K562 (cell line): ENCODE measurements at regions not wholly inside any gene's neighbourhood (a gene's known extent, or its start where the extent isn't known, plus 50 kb on each side); places are given as distances from the start of the nearest gene placed in this dataset.

ENCODE experiments used
- ATAC-seq: fragments of 200-7000 bp; cut with Tn5 transposase; 3 replicates; pipeline ENCODE4 v1.9.1; 2020; ENCODE audit warnings: moderate library complexity
- BruUV-seq: library from RNA; stranded (reverse); fragments of 400-500 nt; replicated peaks from 2 replicates; lab custom pipeline; 2021; lab: Mats Ljungman, UMichigan
- CTCF ChIA-PET: fragments of 300-600 bp; formaldehyde crosslinking; extraction: SDS; loops from one replicate; lab custom pipeline; 2021; ENCODE audit warnings: low intra/inter-chr PET ratio; lab: Yijun Ruan, JAX
- POLR2A ChIA-PET: fragments of 300-600, 350-650 bp; sonication (Branson Sonifier 250); formaldehyde crosslinking; extraction: SDS; loops from one replicate; lab custom pipeline; 2021; ENCODE audit warnings: antibody characterized with exemption, inconsistent platforms; lab: Yijun Ruan, JAX
- DNase-seq, 4 experiments: peaks; one replicate each; pipeline versions ENCODE4 v3.0.0 to v3.0.0-alpha.2; 2011 to 2018; ENCODE audit warnings: low spot score in 3 of 4, mixed read lengths in 3 of 4; ENCODE audit errors: extremely low read depth in 1 of 4
- FAIRE-seq: peaks from 2 replicates; lab custom pipeline; 2011; peaks lifted over from hg19 to GRCh38; lab: Jason Lieb, UNC
- H2AFZ ChIP-seq: 2 replicates; pipeline ENCODE4 v1.6.0; 2011; ENCODE audit warnings: low read depth, low read length, control low read depth, inconsistent platforms
- H3K27ac ChIP-seq: fragments of 200-600 bp; 3 replicates; pipeline ENCODE4 v1.8.0; 2011; ENCODE audit warnings: low read depth, mild to moderate bottlenecking, control low read depth, inconsistent platforms, low read length, moderate library complexity, mixed read lengths; ENCODE audit errors: extremely low read depth
- H3K27me3 ChIP-seq, 2 experiments: fragments of 300-600 bp in 1 of 2; 2 replicates in 1 of 2; 3 replicates in 1 of 2; pipeline versions ENCODE4 v1.6.0 to v1.8.0; 2011; ENCODE audit warnings: inconsistent platforms in 2 of 2, low read length in 2 of 2, mild to moderate bottlenecking in 1 of 2, mixed read lengths in 1 of 2, moderate library complexity in 1 of 2; ENCODE audit not compliant: control insufficient read depth in 2 of 2, insufficient read depth in 2 of 2
- H3K36me3 ChIP-seq: fragments of 300-600 bp; 3 replicates; pipeline ENCODE4 v1.8.0; 2011; ENCODE audit warnings: mild to moderate bottlenecking, low read length, inconsistent platforms; ENCODE audit not compliant: control insufficient read depth, insufficient read depth
- H3K4me1 ChIP-seq, 2 experiments: fragments of 200-600 bp in 1 of 2; replicated peaks in 1 of 2; 2 replicates in 1 of 2; 3 replicates in 1 of 2; pipeline versions ENCODE4 v1.5.1 to v1.8.0; 2011; ENCODE audit warnings: inconsistent platforms in 2 of 2, low read length in 2 of 2, mild to moderate bottlenecking in 1 of 2, mixed read lengths in 1 of 2, moderate library complexity in 1 of 2; ENCODE audit not compliant: control insufficient read depth in 2 of 2, insufficient read depth in 2 of 2
- H3K4me2 ChIP-seq: 2 replicates; pipeline ENCODE4 v1.6.1; 2011; ENCODE audit warnings: low read length, control low read depth, inconsistent platforms, mixed read lengths; ENCODE audit not compliant: insufficient read depth
- H3K4me3 ChIP-seq: fragments of 200-600 bp; sonication (generic), shearing (Covaris generic); 2 replicates; pipeline ENCODE4 v1.5.1; 2016; ENCODE audit warnings: control low read depth, inconsistent platforms
- H3K79me2 ChIP-seq: fragments of 200-600 bp; 3 replicates; pipeline ENCODE4 v1.8.0; 2011; ENCODE audit warnings: low read length, inconsistent platforms; ENCODE audit not compliant: control insufficient read depth, insufficient read depth
- H3K9ac ChIP-seq, 2 experiments: 2 replicates each; pipeline versions ENCODE4 v1.6.0 to v1.6.1; 2011; ENCODE audit warnings: low read depth in 2 of 2, low read length in 2 of 2, control low read depth in 1 of 2, inconsistent platforms in 1 of 2, mild to moderate bottlenecking in 1 of 2, mixed read lengths in 1 of 2; ENCODE audit not compliant: insufficient read depth in 1 of 2
- H3K9me1 ChIP-seq: one replicate; pipeline ENCODE4 v1.6.0; 2011; ENCODE audit warnings: inconsistent platforms, mild to moderate bottlenecking, low read length, moderate library complexity; ENCODE audit not compliant: control insufficient read depth, insufficient read depth
- H3K9me3 ChIP-seq: replicated peaks from 2 replicates; pipeline ENCODE4 v1.5.1; 2011; ENCODE audit warnings: low read depth, low read length, inconsistent platforms; ENCODE audit not compliant: control insufficient read depth, insufficient read depth
- H4K20me1 ChIP-seq: replicated peaks from 2 replicates; pipeline ENCODE4 v1.6.1; 2011; ENCODE audit warnings: low read length, inconsistent platforms, mixed read lengths; ENCODE audit not compliant: control insufficient read depth, insufficient read depth
- CBX2 ChIP-seq: fragments of 200-600 bp; sonication (generic); IDR thresholded peaks from one replicate; pipeline ENCODE4 v1.6.1; 2012; ENCODE audit warnings: mild to moderate bottlenecking, low read length, inconsistent platforms; ENCODE audit not compliant: insufficient read depth, poor library complexity, severe bottlenecking
- CEBPG ChIP-seq, 3 experiments: fragments of 200-800 bp in 1 of 3; sonication (Bioruptor generic) in 1 of 3; sonication (generic) in 1 of 3; formaldehyde crosslinking in 1 of 3; IDR thresholded peaks in 2 of 3; conservative IDR thresholded peaks in 1 of 3; 2 replicates each; pipeline versions ENCODE4 v1.6.1 to v1.8.0; 2016 to 2022; ENCODE audit warnings: missing compliant biosample characterization in 2 of 3, missing genetic modification characterization in 2 of 3, mild to moderate bottlenecking in 1 of 3, missing genetic modification reagents in 1 of 3
- MECOM ChIP-seq: fragments of 250-450 bp; sonication (Bioruptor Pico); IDR thresholded peaks from 2 replicates; pipeline ENCODE4 v1.8.0; 2022; ENCODE audit warnings: inconsistent platforms
- SMC3 ChIP-seq: conservative IDR thresholded peaks from 2 replicates; pipeline ENCODE4 v1.6.1; 2011; ENCODE audit warnings: low read depth, low read length, improper control_type of control experiment; ENCODE audit not compliant: insufficient read depth
- SOX6 ChIP-seq: fragments of 450-650 bp; IDR thresholded peaks from 2 replicates; pipeline ENCODE4 v1.6.1; 2014; ENCODE audit warnings: mild to moderate bottlenecking
- STAT5B ChIP-seq: fragments of 250-450 bp; sonication (Bioruptor Pico); IDR thresholded peaks from 2 replicates; pipeline ENCODE4 v1.8.0; 2021; ENCODE audit warnings: mild to moderate bottlenecking, inconsistent platforms
- ZNF57 ChIP-seq: fragments of 450-650 bp; formaldehyde crosslinking; IDR thresholded peaks from 2 replicates; pipeline ENCODE4 v1.4.0; 2020; ENCODE audit warnings: mild to moderate bottlenecking, moderate library complexity
- ZNF699 ChIP-seq: fragments of 250-450 bp; sonication (Bioruptor Pico); IDR thresholded peaks from 2 replicates; pipeline ENCODE4 v1.8.0; 2021; ENCODE audit warnings: mild to moderate bottlenecking, moderate library complexity; ENCODE audit not compliant: insufficient replicate concordance
- WGBS: fragments of 100-300 bp; shearing (Covaris generic); methylation state at CpG from one replicate; pipeline ENCODE4 v1.1.6; 2016; ENCODE audit warnings: low coverage, mixed read lengths; ENCODE audit not compliant: insufficient coverage; ENCODE audit errors: missing lambda C conversion rate; 5-methylcytosine and 5-hydroxymethylcytosine counted together
- in situ Hi-C: fragments of 300-500 bp; cut with MboI; formaldehyde crosslinking; loops from 4 replicates; pipeline ENCODE4 v1.15.0; 2018; ENCODE audit warnings: inconsistent platforms, mixed read lengths
- intact Hi-C: fragments of 100-400 bp; cut with micrococcal nuclease; formaldehyde crosslinking; loops from 2 replicates; pipeline ENCODE4 v1.14.2; 2022

GRCh38 chr4:180947425-180947824 lies 1295.8 kb upstream of the TENM3 start:
- no peak for ATAC-seq
- Histone ChIP-seq H3K9ac (no peak overlapping the region), H3K79me2 (no peaks in the 10 kb centered on the region), H3K4me3 (no peak overlapping the region), H3K27ac (no peak overlapping the region), H3K27me3 (no peaks in the 10 kb centered on the region), H3K36me3 (no peaks in the 10 kb centered on the region), H3K9me1 (no peaks in the 10 kb centered on the region), H3K9me3 (no peaks in the 10 kb centered on the region), H3K4me1 (no peaks in the 10 kb centered on the region), H4K20me1 (no peaks in the 10 kb centered on the region), H3K4me2 (no peak overlapping the region), H2AFZ (no peak overlapping the region)
- in situ Hi-C loops (no loop called here), intact Hi-C loops (no loop called here)
- 0% methylated on average over 5 of the region's 5 CpGs for WGBS
- BruUV-seq = no TSS peak
- TF ChIP-seq ZNF699 (CRISPR knock-in tag) (no peak), CEBPG (CRISPR knock-in tag; IDR thresholded peaks at IDR 0.05) (no peak), CEBPG (tag; conservative IDR thresholded peaks at IDR 0.05 in 1 of 2, IDR thresholded peaks at IDR 0.05 in 1 of 2) (peak in 1 of 2 experiments; percentile 49; a peak in 1 of 4 replicates)
- ChIA-PET CTCF (no interaction called here), POLR2A (no interaction called here)
- DNase-seq = no peak
- no peak for FAIRE-seq

GRCh38 chr4:180949424-180950213 lies 1293.6 kb upstream of the TENM3 start:
- TF ChIP-seq STAT5B (CRISPR knock-in tag) (no peak), SOX6 (no peak), SMC3 (no peak), MECOM (CRISPR knock-in tag) (no peak), ZNF57 (CRISPR knock-in tag) (no peak), CBX2 (no peak)
- H3K79me2 ChIP-seq = no peaks in the 10 kb centered on the region
- H3K27me3 ChIP-seq = no peaks in the 10 kb centered on the region
- no peak overlapping the region for H3K27ac ChIP-seq
- DNase-seq (no peak), FAIRE-seq (no peak), ATAC-seq (no peak)
- H3K9me1 ChIP-seq = no peaks in the 10 kb centered on the region
- no peak overlapping the region for H3K4me3 ChIP-seq
- no peak overlapping the region for H2AFZ ChIP-seq
- in situ Hi-C loops (no loop called here), intact Hi-C loops (no loop called here)
- no peaks in the 10 kb centered on the region for H3K4me1 ChIP-seq
- ChIA-PET CTCF (no interaction called here), POLR2A (no interaction called here)
- H3K9me3 ChIP-seq = no peaks in the 10 kb centered on the region
- H3K36me3 ChIP-seq = no peaks in the 10 kb centered on the region
- 0% methylated on average over 7 of the region's 7 CpGs for WGBS
- H3K9ac ChIP-seq = no peak overlapping the region
- no TSS peak for BruUV-seq
- no peak overlapping the region for H3K4me2 ChIP-seq
- no peaks in the 10 kb centered on the region for H4K20me1 ChIP-seq
